GM13976 (cell line): ENCODE measurements at regions not wholly inside any gene's neighbourhood (a gene's known extent, or its start where the extent isn't known, plus 50 kb on each side); places are given as distances from the start of the nearest gene placed in this dataset.

Experiments
- DNase-seq: peaks from one replicate; pipeline ENCODE4 v3.0.0; 2012; ENCODE audit warnings: low spot score
- CTCF ChIP-seq: IDR thresholded peaks from 2 replicates; pipeline ENCODE4 v1.5.1; 2012; ENCODE audit warnings: borderline replicate concordance, mild to moderate bottlenecking; ENCODE audit not compliant: insufficient read depth; ENCODE audit errors: extremely low read depth, missing control alignments, control extremely low read depth
- in situ Hi-C: fragments of 300-500 bp; cut with MboI; formaldehyde crosslinking; loops from one replicate; pipeline ENCODE4 v1.12.0; 2022; ENCODE audit warnings: low sequenced_read_pairs, mixed read lengths, inconsistent platforms; ENCODE audit not compliant: unreplicated experiment

GRCh38 chr12:45637706-45638105 lies 91.8 kb upstream of the ARID2 start:
- no peak for TF ChIP-seq CTCF
- in situ Hi-C loops: no loop called here
- no peak for DNase-seq

GRCh38 chr12:45638386-45638785 lies 91.1 kb upstream of the ARID2 start:
- TF ChIP-seq CTCF: no peak
- DNase-seq: no peak
- in situ Hi-C loops: no loop called here

- DNase-seq: peak; percentile 34
- no peak for TF ChIP-seq CTCF
- in situ Hi-C loops: no loop called here
These were observed 85.0 kb upstream of the ARID2 start for GRCh38 chr12:45644541-45644940.

GRCh38 chr12:45646851-45647581 lies 82.5 kb upstream of the ARID2 start:
- no peak for DNase-seq
- in situ Hi-C loops: no loop called here
- TF ChIP-seq CTCF: no peak

GRCh38 chr12:45648070-45648469 lies 81.4 kb upstream of the ARID2 start:
- TF ChIP-seq CTCF: no peak
- in situ Hi-C loops: no loop called here
- no peak for DNase-seq

- in situ Hi-C loops: no loop called here
- DNase-seq: no peak
- TF ChIP-seq CTCF: no peak
These were observed 78.5 kb upstream of the ARID2 start for GRCh38 chr12:45651029-45651428.
